ENCODE measurements at regions not wholly inside any gene's neighbourhood (a gene's known extent, or its start where the extent isn't known, plus 50 kb on each side); places are given as distances from the start of the nearest gene placed in this dataset.

GRCh38 chr15:91516866-91517265 lies 336.6 kb upstream of the SLCO3A1 start:
- no peak overlapping the region for H3K27ac ChIP-seq (ENCODE audit: low read depth, low read length, poor library complexity, severe bottlenecking)
- BruUV-seq (replicated peaks) = no TSS peak
- no peak overlapping the region for H3K4me3 ChIP-seq (ENCODE audit: low read depth, low read length, poor library complexity, severe bottlenecking)
- no peak for DNase-seq (ENCODE audit: low spot score)
- no peaks in the 10 kb centered on the region for H3K79me2 ChIP-seq (ENCODE audit: insufficient read depth, low read depth, low read length)
- H3K36me3 ChIP-seq (ENCODE audit: insufficient read depth, low read length) = no peaks in the 10 kb centered on the region
- H3K4me1 ChIP-seq (ENCODE audit: insufficient read depth, low read length, poor library complexity, severe bottlenecking) = no peaks in the 10 kb centered on the region
- H3K9me3 ChIP-seq (ENCODE audit: low read length) = no peaks in the 10 kb centered on the region
- intact Hi-C loops (cut with micrococcal nuclease; ENCODE audit: unreplicated experiment) = no loop called here
- H3K9me2 ChIP-seq (ENCODE audit: insufficient read depth, low read length) = no peaks in the 10 kb centered on the region
- H3K4me2 ChIP-seq (ENCODE audit: low read length) = no peak overlapping the region
- ChIA-PET CTCF (ENCODE audit: unreplicated experiment) (no interaction called here), POLR2A (no interaction called here)
- no peak overlapping the region for H2AFZ ChIP-seq (ENCODE audit: low read length)
- TF ChIP-seq EZH2phosphoT487 (IDR thresholded peaks at IDR 0.05; ENCODE audit: borderline replicate concordance, low read depth, low read length) = no peak
- no peaks in the 10 kb centered on the region for H4K20me1 ChIP-seq (ENCODE audit: insufficient read depth, low read length)

- H3K4me3 ChIP-seq (ENCODE audit: low read depth, low read length, poor library complexity, severe bottlenecking) = no peak overlapping the region
- no TSS peak for BruUV-seq (replicated peaks)
- no peaks in the 10 kb centered on the region for H3K79me2 ChIP-seq (ENCODE audit: insufficient read depth, low read depth, low read length)
- H3K4me2 ChIP-seq (ENCODE audit: low read length) = no peak overlapping the region
- H3K4me1 ChIP-seq (ENCODE audit: insufficient read depth, low read length, poor library complexity, severe bottlenecking) = no peaks in the 10 kb centered on the region
- no peak overlapping the region for H3K27ac ChIP-seq (ENCODE audit: low read depth, low read length, poor library complexity, severe bottlenecking)
- no peaks in the 10 kb centered on the region for H3K9me2 ChIP-seq (ENCODE audit: insufficient read depth, low read length)
- no peak for DNase-seq (ENCODE audit: low spot score)
- no peaks in the 10 kb centered on the region for H3K9me3 ChIP-seq (ENCODE audit: low read length)
- H4K20me1 ChIP-seq (ENCODE audit: insufficient read depth, low read length) = no peaks in the 10 kb centered on the region
- intact Hi-C loops (cut with micrococcal nuclease; ENCODE audit: unreplicated experiment) = no loop called here
- ChIA-PET POLR2A (no interaction called here), CTCF (ENCODE audit: unreplicated experiment) (no interaction called here)
- H2AFZ ChIP-seq (ENCODE audit: low read length) = no peak overlapping the region
- TF ChIP-seq EZH2phosphoT487 (IDR thresholded peaks at IDR 0.05; ENCODE audit: borderline replicate concordance, low read depth, low read length) (no peak), CTCF (conservative IDR thresholded peaks at IDR 0.05; ENCODE audit: low read length) (no peak)
- H3K36me3 ChIP-seq (ENCODE audit: insufficient read depth, low read length) = no peaks in the 10 kb centered on the region
Measured at GRCh38 chr15:91517491-91518200, 335.9 kb upstream of the SLCO3A1 start.

GRCh38 chr15:91520850-91521249 lies 332.7 kb upstream of the SLCO3A1 start:
- POLR2A ChIA-PET = no interaction called here

More at GRCh38 chr15:91520850-91521249, 332.7 kb upstream of the SLCO3A1 start:
- Histone ChIP-seq H3K36me3 (ENCODE audit: insufficient read depth, low read length) (no peaks in the 10 kb centered on the region), H3K27ac (ENCODE audit: low read depth, low read length, poor library complexity, severe bottlenecking) (no peak overlapping the region), H3K4me1 (ENCODE audit: insufficient read depth, low read length, poor library complexity, severe bottlenecking) (no peaks in the 10 kb centered on the region), H3K79me2 (ENCODE audit: insufficient read depth, low read depth, low read length) (no peaks in the 10 kb centered on the region), H4K20me1 (ENCODE audit: insufficient read depth, low read length) (no peaks in the 10 kb centered on the region), H3K9me3 (ENCODE audit: low read length) (no peaks in the 10 kb centered on the region), H3K4me3 (ENCODE audit: low read depth, low read length, poor library complexity, severe bottlenecking) (no peak overlapping the region), H3K4me2 (ENCODE audit: low read length) (no peak overlapping the region), H3K9me2 (ENCODE audit: insufficient read depth, low read length) (no peaks in the 10 kb centered on the region), H2AFZ (ENCODE audit: low read length) (no peak overlapping the region)
- no peak for DNase-seq (ENCODE audit: low spot score)
- CTCF ChIA-PET (ENCODE audit: unreplicated experiment) = no interaction called here
- no TSS peak for BruUV-seq (replicated peaks)
- intact Hi-C loops (cut with micrococcal nuclease; ENCODE audit: unreplicated experiment) = no loop called here
- TF ChIP-seq EZH2phosphoT487 (IDR thresholded peaks at IDR 0.05; ENCODE audit: borderline replicate concordance, low read depth, low read length) (no peak), CTCF (conservative IDR thresholded peaks at IDR 0.05; ENCODE audit: low read length) (no peak)
